HepG2 (cell line): ENCODE measurements at regions not wholly inside any gene's neighbourhood (a gene's known extent, or its start where the extent isn't known, plus 50 kb on each side); places are given as distances from the start of the nearest gene placed in this dataset.
A peak's percentile ranks its signal among the peaks of the same experiment; 100 is the strongest.

ENCODE experiments used
- AGO2 ChIP-seq: fragments of 200-400 bp; formaldehyde crosslinking; optimal IDR thresholded peaks from 2 replicates; pipeline ENCODE3; 2017; ENCODE audit warnings: mild to moderate bottlenecking, low read depth, low read length, moderate library complexity
- ATF3 ChIP-seq: sonication (generic); formaldehyde crosslinking; IDR thresholded peaks from 2 replicates; pipeline ENCODE4 v1.4.0; 2020; ENCODE audit warnings: missing genetic modification reagents
- FOXA1 ChIP-seq, 2 experiments: fragments of 450-650 bp in 1 of 2; sonication (generic) in 1 of 2; formaldehyde crosslinking in 1 of 2; IDR thresholded peaks; 2 replicates each; pipeline versions ENCODE4 v1.4.0 to v1.6.1; 2016 to 2020; ENCODE audit warnings: missing genetic modification reagents in 1 of 2
- HDAC1 ChIP-seq: sonication (generic); formaldehyde crosslinking; IDR thresholded peaks from 2 replicates; pipeline ENCODE4 v1.5.1; 2020; ENCODE audit warnings: mild to moderate bottlenecking, missing genetic modification reagents
- HMG20A ChIP-seq: IDR thresholded peaks from 2 replicates; pipeline ENCODE4 v1.6.1; 2016; ENCODE audit warnings: borderline replicate concordance
- HOXA7 ChIP-seq: sonication (generic); formaldehyde crosslinking; IDR thresholded peaks from 2 replicates; pipeline ENCODE4 v1.8.1; 2022; ENCODE audit warnings: mild to moderate bottlenecking, missing genetic modification reagents, moderate library complexity
- KAT8 ChIP-seq: IDR thresholded peaks from 2 replicates; pipeline ENCODE4 v1.6.1; 2016; ENCODE audit warnings: missing genetic modification reagents, missing compliant biosample characterization
- KDM5A ChIP-seq: fragments of 200-600 bp; sonication (generic); IDR thresholded peaks from 2 replicates; pipeline ENCODE4 v1.7.0; 2018; ENCODE audit warnings: antibody characterized with exemption, mild to moderate bottlenecking, low read length, borderline replicate concordance
- RNF2 ChIP-seq: fragments of 450-650 bp; conservative IDR thresholded peaks from 2 replicates; pipeline ENCODE4 v1.6.1; 2016; ENCODE audit warnings: low read depth
- RORA ChIP-seq: sonication (generic); formaldehyde crosslinking; IDR thresholded peaks from 2 replicates; pipeline ENCODE4 v1.5.0; 2020; ENCODE audit warnings: mild to moderate bottlenecking, missing genetic modification reagents, moderate library complexity
- RXRA ChIP-seq: sonication (generic); formaldehyde crosslinking; IDR thresholded peaks from 2 replicates; pipeline ENCODE4 v1.5.1; 2020; ENCODE audit warnings: missing genetic modification reagents
- SNAPC2 ChIP-seq: sonication (generic); formaldehyde crosslinking; IDR thresholded peaks from 2 replicates; pipeline ENCODE4 v1.8.1; 2022; ENCODE audit warnings: mild to moderate bottlenecking, missing genetic modification reagents
- ZBED4 ChIP-seq: sonication (generic); formaldehyde crosslinking; IDR thresholded peaks from 2 replicates; pipeline ENCODE4 v1.4.0; 2020; ENCODE audit warnings: missing genetic modification reagents, borderline replicate concordance
- ZNF570 ChIP-seq: sonication (generic); formaldehyde crosslinking; IDR thresholded peaks from 2 replicates; pipeline ENCODE4 v1.4.0; 2020; ENCODE audit warnings: mild to moderate bottlenecking, missing genetic modification reagents, borderline replicate concordance
- ZNF644 ChIP-seq: IDR thresholded peaks from 2 replicates; pipeline ENCODE4 v1.6.1; 2016; ENCODE audit warnings: low read depth
- ZNF660 ChIP-seq: sonication (generic); formaldehyde crosslinking; IDR thresholded peaks from 2 replicates; pipeline ENCODE4 v1.5.1; 2020; ENCODE audit warnings: mild to moderate bottlenecking, low read depth, missing genetic modification reagents, borderline replicate concordance

GRCh38 chr10:30538086-30538485 lies 91.5 kb downstream of the LYZL2 start (continued):
- TF ChIP-seq HDAC1 (CRISPR knock-in tag) (0 out of 2 replicates have a peak, but pooled peaks have one; percentile 35), ATF3 (CRISPR knock-in tag) (peak; percentile 76), KDM5A (no peak), ZNF660 (no peak), AGO2 (no peak), ZBED4 (CRISPR knock-in tag) (peak; percentile 52; the same call in 1 of the 2 replicates), ZNF644 (CRISPR knock-in tag) (peak; percentile 38; the same call in 1 of the 2 replicates), ZNF570 (CRISPR knock-in tag) (no peak), RXRA (CRISPR knock-in tag) (peak; percentile 40; the same call in 1 of the 2 replicates), KAT8 (peak; percentile 65; the same call in 1 of the 2 replicates), HOXA7 (CRISPR knock-in tag) (no peak), HMG20A (CRISPR knock-in tag) (peak; percentile 55; the same call in 1 of the 2 replicates), FOXA1 (IDR thresholded peaks at IDR 0.05) (peak; percentile 60), FOXA1 (CRISPR knock-in tag; IDR thresholded peaks at IDR 0.05) (peak; percentile 78), RNF2 (no peak), SNAPC2 (CRISPR knock-in tag) (no peak), RORA (CRISPR knock-in tag) (no peak)
